Tibial artery (tissue), 4 donors: ENCODE measurements at regions not wholly inside any gene's neighbourhood (a gene's known extent, or its start where the extent isn't known, plus 50 kb on each side); places are given as distances from the start of the nearest gene placed in this dataset.

Experiments
- DNase-seq, 2 donors: peaks; one replicate each; pipeline ENCODE4 v3.0.0-alpha.2; 2019
- H3K27ac ChIP-seq, 2 donors: fragments of 200-600 bp; sonication (generic) in 1 of 2; 1 replicate in 1 of 2; 2 replicates in 1 of 2; pipeline ENCODE4 v1.5.1; 2018 to 2019; ENCODE audit warnings: mild to moderate bottlenecking in 1 of 2
- H3K27me3 ChIP-seq, 2 donors: fragments of 200-600 bp; sonication (generic) in 1 of 2; one replicate each; pipeline versions ENCODE4 v1.5.1 to v1.6.0; 2016 to 2019
- H3K36me3 ChIP-seq, 3 donors: fragments of 200-600 bp; sonication (generic) in 2 of 3; one replicate each; pipeline ENCODE4 v1.5.1; 2016 to 2019; ENCODE audit warnings: mild to moderate bottlenecking in 2 of 3
- H3K4me1 ChIP-seq, 4 donors: fragments of 200-600 bp; sonication (generic) in 2 of 4; 1 replicate in 3 of 4; 2 replicates in 1 of 4; pipeline ENCODE4 v1.5.1; 2016 to 2019
- H3K4me3 ChIP-seq, 2 donors: fragments of 200-600 bp; sonication (generic) in 1 of 2; 1 replicate in 1 of 2; 2 replicates in 1 of 2; pipeline ENCODE4 v1.5.1; 2018 to 2019; ENCODE audit warnings: mild to moderate bottlenecking in 2 of 2
- H3K9me3 ChIP-seq, 3 donors: fragments of 200-600 bp; sonication (generic) in 1 of 3; one replicate each; pipeline ENCODE4 v1.5.1; 2016 to 2019
- CTCF ChIP-seq, 2 experiments: fragments of 200-600 bp in 1 of 2; fragments of 450-650 bp in 1 of 2; IDR thresholded peaks; one replicate each; pipeline ENCODE4 v1.5.1; 2017 to 2019; ENCODE audit warnings: antibody characterized with exemption in 2 of 2, mild to moderate bottlenecking in 1 of 2, moderate library complexity in 1 of 2
- intact Hi-C: fragments of 100-400 bp; cut with DNase I; formaldehyde crosslinking; loops from one replicate; pipeline ENCODE4 v1.15.0; 2023; ENCODE audit warnings: low total_unique reads

DNA sequence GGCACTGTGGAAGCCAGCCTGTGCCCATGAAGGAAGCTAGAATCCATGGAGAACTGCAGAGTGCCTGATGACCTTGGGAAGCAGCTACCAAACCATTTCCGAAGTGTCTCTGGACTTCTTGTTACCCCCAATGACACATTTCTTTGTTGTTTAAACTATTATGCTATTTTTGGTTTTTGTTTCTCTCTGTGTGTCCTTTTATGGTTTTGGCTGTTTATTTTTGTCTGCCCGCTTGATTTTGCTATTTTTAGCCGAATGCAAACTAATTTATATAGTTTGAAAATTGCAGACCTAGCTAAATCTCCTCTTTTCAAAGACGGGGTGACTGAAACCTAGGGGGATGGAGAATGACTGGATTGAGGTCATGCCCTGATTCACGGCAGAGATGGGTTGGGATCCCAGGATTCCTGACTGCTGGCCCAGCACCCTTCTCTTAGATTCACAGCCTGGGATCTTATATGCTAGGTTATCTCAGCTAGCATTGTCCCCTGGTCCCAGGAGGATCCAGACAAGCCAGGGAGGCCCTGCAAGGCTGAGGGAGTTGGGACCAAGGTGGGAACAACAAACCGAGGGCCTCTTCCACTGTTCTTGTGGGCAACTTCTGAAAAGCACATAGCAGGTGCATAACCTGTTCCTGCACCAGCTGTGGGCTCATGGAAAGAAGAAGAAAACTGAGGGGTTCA lies 116.3 kb upstream of the HAAO start:
- peak overlapping the region; percentile 84 to 87 for H3K27ac ChIP-seq
- no peaks in the 10 kb centered on the region for H3K36me3 ChIP-seq
- no peak for DNase-seq
- no peak overlapping the region for H3K4me3 ChIP-seq
- H3K4me1 ChIP-seq, result peaks cover 4 to 76% (median 64%) of the 10 kb centered on the region in 4 donors
- H3K9me3 ChIP-seq, result no peaks in the 10 kb centered on the region
- no peak for TF ChIP-seq CTCF (IDR thresholded peaks at IDR 0.05)
- intact Hi-C loops, result no loop called here
- no peaks in the 10 kb centered on the region for H3K27me3 ChIP-seq

DNA sequence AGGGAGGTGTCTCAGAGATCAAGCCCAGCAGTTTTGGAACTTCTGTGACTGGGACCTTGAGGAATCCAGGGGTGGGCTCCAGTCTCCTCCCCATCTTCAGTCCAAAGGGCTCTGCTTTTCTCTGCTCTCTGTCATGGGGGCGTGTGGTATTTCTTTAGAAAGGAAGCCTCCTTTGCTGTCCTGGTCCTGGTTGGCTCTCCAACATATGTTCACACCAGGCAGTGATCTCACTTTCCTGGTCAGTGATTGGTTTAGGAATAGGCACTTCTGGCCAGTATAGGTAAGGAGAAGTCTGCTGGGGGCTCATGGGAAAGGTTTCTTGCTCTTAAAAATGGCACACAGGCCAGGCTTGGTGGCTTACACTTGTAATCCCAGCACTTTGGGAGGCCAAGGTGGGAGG lies 115.5 kb upstream of the HAAO start:
- Histone ChIP-seq H3K36me3 (no peaks in the 10 kb centered on the region), H3K4me1 (peaks cover 4 to 79% (median 70%) of the 10 kb centered on the region in 4 donors), H3K27ac (peak overlapping the region; percentile 84 to 87), H3K9me3 (no peaks in the 10 kb centered on the region), H3K4me3 (no peak overlapping the region), H3K27me3 (no peaks in the 10 kb centered on the region)
- intact Hi-C loops, result no loop called here
- TF ChIP-seq CTCF (IDR thresholded peaks at IDR 0.05), result no peak
- DNase-seq, result no peak

DNA sequence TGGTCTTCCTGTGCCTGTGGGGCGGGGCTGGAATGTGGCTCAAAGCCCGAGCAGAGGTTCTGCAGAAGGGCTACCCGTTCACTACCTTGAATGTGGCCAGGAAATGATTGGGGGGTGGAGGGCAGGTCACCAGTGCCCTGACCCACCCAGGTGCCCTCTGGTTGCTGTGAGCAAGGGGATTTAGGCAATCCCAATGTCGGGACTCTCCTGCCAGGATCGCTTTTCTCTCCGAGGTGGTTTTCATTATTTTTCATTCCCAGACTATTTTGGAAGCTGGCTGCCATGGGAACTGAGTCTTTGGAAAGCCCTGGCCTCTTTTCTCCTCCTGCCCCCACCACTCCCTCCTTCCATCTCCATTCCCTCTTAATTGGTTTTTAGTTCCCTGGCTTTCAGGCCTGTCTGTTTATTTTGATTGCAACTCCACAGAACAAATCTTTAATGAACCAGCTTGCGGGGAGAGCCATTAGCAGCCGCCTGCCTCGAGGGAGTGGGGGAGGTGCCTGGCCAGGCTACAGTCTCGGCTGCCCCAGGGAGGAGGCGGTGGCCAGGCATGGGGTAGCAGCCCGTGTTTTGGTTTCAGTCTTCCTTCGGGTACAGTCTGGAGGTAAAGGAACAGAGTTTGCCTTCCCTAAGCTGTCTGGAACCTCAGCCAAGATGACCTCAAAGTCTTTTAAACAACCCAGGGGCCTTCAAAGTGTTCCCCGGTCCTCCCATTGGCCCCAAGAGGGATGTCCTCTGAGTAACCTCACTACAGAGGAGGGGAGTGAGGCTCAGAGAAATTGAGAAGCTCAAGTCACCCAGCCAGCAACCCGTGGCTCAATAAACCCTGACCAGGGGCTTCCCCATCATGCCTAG lies 114.4 kb upstream of the HAAO start:
- Histone ChIP-seq H3K36me3 (no peaks in the 10 kb centered on the region), H3K27me3 (no peaks in the 10 kb centered on the region), H3K9me3 (no peaks in the 10 kb centered on the region), H3K4me3 (peak overlapping the region in 1 of 2 donors; percentile 28), H3K27ac (peak overlapping the region; percentile 84 to 87), H3K4me1 (peaks cover 4 to 80% (median 71%) of the 10 kb centered on the region in 4 donors)
- intact Hi-C loops, result no loop called here
- TF ChIP-seq CTCF (IDR thresholded peaks at IDR 0.05), result peak in 1 of 2 experiments; percentile 25
- peak; percentile 84 to 94 for DNase-seq

DNA sequence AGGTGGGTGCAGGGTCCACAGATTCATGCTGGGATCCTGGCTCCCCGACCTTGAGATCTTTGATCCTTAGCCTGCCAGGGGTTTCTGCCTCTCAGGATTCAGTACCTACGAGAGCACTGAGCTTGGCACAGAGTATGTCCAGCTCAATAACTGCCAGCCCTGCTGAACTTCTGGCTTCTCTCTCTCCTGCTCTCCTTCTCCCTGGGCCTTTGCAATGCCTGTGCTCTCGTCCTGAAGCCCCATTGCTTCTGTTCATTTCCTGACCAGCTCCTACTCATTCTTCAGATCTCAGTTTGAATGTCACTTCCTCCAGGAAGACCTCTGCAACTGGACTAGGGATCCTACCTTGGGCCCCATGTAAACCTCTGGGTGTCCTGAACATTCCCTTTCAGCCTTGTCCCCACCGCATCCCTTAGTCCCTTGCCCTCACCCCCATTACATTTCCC lies 113.8 kb upstream of the HAAO start:
- no peaks in the 10 kb centered on the region for H3K36me3 ChIP-seq
- no peak for DNase-seq
- intact Hi-C loops, result no loop called here

More for the DNA sequence above, 113.8 kb upstream of the HAAO start:
- Histone ChIP-seq H3K4me3 (peak overlapping the region in 1 of 2 donors; percentile 28), H3K9me3 (no peaks in the 10 kb centered on the region), H3K27ac (peak overlapping the region; percentile 84 to 87), H3K4me1 (peaks cover 4 to 83% (median 75%) of the 10 kb centered on the region in 4 donors), H3K27me3 (no peaks in the 10 kb centered on the region)
- no peak for TF ChIP-seq CTCF (IDR thresholded peaks at IDR 0.05)
